Umbilical cord (tissue), 1 donor: ENCODE measurements at regions not wholly inside any gene's neighbourhood (a gene's known extent, or its start where the extent isn't known, plus 50 kb on each side); places are given as distances from the start of the nearest gene placed in this dataset.
A peak's percentile ranks its signal among the peaks of the same experiment; 100 is the strongest.

Experiments used
- DNase-seq: peaks from one replicate; pipeline ENCODE4 v3.0.0-alpha.2; 2015; ENCODE audit warnings: low spot score

DNA sequence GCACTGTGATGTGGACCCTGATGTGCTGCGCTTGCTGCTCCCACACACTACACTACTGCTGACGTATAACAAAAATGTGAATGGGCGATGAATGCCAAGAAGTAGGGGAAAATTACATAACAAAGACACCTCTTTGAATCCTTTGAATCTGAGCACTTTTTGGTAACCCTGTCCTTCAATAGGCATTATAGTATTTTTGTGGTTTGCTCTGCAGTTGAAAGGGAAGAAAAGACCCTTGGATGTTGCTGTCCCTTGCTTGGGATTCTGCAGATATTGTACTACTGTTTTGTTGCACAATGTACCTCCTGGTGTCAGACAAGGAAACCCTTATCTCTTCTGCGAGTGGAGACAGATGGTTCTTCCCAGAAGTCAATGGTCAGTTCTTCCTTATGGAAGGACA lies 124.8 kb upstream of the UBE3A start:
- DNase-seq = no peak

DNA sequence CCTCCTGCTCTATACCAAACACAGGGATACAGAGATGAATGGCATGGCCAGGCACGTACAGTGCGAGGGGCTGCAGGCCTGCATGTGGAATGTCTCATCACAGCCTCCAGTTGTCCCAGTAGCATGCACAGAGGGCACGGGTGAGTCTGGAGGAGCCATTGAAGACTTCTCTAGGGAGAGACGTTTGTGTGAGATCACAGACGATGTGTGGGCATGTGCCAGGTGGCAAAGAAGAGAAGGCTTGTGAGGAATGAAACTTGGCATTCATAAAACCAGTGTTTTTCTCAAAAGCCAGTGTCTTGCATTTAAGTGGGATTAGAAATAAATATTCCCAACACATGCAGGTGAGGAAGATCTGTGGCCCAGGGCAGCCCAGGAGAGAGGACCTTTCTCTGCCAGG lies 119.1 kb upstream of the UBE3A start:
- DNase-seq = no peak

DNA sequence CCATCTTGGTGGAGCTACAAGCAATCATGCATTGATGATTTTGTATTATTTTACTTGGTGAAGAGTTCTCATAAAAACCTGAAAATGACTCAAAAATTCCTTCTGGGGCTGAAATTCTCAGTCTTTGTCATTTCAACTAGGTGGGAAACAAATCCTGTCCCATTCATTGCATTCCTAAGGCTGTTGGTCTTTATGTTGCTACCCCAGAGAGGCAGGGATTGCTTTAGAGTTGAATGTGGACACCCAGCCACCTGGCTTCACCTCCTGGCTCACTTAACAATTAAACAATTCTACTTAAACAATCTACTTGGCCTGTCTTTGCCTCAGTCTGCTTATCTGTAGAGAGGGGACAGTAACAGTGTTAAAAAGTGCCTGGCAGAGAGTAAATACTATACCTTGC lies 117.3 kb upstream of the UBE3A start:
- no peak for DNase-seq

DNA sequence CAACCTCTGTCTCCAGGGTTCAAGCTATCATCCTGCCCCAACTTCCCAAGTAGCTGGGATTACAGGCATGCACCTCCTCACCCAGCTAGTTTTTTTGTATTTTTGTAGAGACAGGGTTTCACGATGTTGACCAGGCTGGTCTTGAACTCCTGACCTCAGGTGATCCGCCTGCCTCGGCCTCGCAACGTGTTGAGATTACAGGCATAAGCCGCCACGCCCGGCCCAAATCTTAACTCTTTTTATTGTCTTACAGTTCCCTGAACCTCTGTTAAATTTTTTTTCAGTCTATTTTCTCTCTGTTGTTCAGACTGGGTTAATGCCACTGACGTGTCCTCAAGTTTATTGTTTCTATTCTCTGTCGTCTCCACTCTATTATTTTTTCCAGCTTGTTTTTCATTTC lies 115.8 kb upstream of the UBE3A start:
- no peak for DNase-seq

DNA sequence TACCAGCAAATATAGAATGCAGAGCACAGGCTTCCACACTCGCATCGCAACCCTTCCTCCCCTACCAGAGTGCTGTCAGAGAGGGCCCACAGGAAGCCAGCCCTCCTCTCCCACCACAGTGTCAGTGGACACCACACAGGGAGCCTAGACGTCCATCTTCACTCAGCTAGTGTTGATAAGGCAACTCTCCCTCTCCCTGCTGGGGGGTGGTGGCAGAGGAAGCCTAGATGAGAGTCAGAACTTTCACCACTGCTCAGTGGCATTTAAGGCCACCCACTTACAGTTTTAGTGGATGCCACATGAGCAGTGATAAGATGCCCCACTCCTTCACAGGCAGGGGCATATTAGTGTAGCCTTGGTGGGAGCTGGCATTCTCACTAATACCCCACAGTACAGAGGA lies 109.8 kb upstream of the UBE3A start:
- DNase-seq = no peak

DNA sequence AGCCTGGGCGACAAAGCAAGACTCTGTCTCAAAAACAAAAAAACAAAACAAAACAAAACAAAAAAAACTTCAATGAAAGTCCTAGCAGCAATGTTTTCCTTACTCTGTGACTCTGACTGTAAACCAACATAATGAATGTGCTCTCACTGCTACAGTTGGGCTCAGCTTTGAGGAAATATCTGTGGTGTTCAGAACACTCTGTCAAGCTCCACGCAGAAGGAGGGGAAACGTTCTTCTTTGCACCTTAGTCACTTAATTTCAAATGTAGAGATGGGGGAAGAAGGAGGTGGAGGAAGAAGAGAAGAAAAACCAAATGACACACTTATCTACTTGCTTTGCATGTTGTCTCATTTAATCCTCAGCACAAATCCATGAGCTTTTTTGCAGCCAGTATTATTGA lies 107.1 kb upstream of the UBE3A start:
- no peak for DNase-seq

DNA sequence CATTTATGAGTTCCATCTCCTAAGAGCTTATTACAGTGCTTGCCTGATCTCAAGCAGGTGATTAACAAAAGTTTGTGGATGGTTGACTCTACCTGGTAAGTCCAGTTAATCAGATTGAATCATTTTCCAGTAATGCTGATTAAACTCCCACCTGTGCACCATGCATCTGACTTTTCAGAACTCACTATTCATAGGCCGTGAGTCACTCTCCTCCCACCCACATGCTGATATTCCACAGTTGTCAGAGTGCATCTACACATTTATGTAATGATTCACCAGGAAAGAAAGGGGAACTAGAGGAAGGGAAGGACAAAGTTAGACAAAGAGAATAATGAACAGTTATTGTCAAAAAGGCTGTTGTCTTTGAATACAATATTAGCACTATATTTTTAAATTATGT lies 106.2 kb upstream of the UBE3A start:
- no peak for DNase-seq

DNA sequence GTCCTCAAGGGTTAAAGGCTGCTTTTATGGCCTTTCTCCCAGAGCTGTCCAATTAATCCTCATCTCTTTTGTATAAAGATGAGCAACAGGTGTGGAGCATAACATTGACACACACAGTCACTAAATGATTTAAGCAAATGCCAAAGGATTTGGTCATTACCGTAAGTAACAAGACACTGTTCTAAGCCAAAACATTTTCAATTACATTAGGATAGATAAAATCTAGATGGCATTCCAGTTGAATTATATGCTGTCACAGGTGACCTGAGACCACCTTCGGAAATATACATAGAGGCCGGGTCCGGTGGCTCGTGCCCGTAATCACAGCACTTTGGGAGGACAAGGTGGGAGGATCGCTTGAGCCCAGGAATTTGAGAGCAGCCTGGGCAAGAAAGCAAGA lies 105.3 kb upstream of the UBE3A start:
- no peak for DNase-seq

DNA sequence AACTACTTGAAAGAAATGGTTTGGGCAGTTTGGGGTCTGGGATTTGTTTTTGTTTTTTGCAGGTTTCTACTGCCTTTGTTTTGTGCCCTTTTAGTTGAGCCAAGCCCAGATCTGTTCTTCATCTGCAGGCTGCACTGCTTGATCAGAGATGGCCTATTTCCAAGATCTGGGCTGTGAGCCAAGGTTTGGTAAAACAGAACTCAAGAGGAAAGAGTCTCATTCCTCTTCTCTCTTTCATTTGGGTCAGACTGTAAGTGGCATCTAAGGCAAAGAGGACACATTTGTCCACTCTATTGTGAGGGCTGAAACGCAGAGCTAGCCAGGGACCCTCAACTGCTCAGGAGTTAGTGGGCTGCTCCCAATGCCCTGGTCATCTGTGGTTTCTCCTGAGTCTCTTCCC lies 104.4 kb upstream of the UBE3A start:
- peak; percentile 90 for DNase-seq

DNA sequence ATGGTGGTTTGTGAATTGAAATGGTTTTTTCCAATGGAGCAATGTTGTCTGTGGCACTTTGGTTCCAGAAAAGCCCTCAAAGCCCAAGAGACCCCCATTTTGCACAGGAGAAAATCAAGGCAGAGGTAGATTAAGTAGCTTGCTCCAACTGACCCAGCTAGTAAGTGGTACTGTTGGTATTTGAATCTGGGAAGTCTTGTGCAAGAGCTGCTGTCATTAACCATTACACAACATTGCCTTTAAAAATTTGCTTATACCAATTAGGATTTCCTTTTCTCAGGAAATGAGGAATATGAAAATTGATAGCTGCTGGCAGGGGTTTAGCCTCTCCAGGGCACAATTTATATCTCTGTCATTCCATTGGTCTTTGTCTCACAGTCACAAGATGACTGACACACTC lies 102.4 kb upstream of the UBE3A start:
- no peak for DNase-seq

DNA sequence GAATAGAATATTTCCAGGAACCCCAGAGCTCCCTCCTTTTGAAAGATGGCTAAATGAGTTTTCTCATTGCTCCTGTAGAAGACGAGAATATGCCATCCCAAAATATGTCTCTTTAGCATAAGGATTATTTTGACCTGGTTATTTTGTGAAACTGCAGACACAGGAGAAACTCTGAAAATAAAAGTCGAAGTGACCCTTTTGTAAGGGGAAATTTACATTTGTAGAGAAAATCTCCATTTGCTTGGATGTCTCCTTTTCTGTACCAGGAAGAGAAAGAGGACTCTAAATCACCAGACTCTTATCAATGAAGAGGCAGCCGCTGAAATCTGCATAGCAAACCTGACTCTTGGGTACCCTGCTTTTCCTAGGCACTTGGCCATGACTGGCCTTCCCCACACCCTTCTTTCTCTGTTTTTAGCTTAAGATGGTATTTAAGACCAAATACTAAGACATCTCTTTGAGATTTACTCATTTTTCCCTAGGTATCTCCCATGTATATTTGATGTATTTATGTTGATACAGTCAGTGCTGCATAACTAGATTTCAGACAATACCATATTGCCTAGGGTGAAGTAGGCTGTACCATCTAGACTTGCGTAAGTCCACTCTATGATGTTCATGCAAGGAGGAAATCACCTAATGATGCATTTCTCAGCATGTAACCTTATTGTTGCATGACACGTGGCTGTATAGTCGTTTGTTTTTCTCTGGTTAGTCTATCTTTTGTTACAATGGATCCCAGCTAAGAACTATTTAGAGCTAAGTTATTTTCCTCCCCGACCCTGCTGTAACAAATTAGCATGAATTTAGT lies 98.2 kb upstream of the UBE3A start:
- DNase-seq = no peak

DNA sequence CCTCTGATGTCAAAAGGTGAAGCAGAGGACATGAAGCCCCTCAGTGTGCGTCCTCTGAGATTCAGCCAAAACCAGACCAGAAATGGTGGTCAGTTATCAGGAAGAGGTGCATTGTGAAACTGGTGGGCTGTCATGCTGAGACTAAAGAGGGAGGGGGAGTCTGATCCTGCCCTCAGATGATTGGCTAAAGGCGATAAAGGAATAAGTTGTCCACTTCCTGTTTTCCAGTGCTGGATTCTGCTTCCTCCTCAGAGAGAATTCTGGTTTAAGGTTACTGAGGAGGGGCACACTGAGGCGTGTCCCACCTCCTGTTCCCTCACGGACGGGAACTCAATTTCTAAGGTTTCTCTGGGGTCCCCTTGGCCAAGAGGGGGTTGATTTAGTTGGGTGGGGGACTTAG lies 97.0 kb upstream of the UBE3A start:
- DNase-seq = no peak

DNA sequence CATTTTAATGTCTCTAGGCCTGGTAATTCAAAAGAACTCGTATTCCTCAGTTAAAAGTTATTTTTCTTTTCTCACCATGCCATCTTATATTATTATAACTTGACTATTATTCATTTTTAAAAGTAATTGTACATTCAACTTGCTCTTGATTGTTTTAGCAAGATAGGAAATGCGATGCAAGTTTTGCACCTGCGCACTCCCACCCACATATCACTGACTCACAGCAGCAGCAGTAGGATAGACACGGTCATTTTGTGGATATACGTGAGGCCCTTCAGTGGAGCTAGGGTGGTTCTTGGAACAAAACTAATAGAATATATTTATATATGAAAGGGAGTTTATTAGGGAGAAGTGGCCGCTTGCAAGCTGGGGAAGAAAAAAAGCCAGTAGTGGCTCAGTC lies 95.5 kb upstream of the UBE3A start:
- DNase-seq = no peak

DNA sequence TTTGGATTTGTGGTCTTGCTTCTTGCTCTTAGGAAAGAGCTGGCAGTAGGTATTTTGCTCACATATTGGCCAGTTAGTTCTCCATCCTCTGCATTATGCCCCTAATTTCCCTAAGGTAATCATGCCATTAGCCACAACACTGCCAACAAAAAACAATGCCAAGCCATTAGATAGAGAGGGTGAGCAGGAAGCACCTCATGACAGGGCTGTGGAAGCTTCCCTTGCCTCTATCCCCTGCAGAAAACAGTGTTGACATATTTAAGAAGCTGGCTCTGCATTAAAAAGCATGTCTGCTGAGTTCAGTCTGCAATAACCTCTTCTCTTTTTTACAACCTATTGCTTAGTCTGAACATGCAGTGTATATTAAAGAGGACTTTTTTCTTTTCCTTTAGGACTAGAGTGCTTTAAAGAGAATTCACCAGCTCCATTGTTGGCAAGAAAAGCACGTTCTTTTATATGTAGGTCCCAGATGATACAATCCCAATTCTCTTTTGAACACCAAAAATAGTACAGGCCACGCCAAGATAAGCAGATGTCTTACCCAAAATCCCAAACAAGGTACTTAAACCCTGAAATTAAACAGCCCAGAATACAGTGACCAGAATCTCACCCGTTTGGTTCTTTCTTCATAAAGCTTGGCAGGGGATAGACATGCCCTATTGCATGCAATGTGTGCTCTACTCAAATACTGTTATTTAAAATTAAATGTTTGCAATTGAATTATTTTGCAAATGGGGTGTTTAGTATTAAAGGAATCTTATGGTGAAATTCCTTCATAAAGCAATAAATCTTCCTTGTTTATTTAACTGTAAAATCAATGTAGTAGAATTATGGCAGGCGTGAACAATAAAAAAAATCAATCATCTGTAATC lies 93.7 kb upstream of the UBE3A start:
- DNase-seq = peak; percentile 78

DNA sequence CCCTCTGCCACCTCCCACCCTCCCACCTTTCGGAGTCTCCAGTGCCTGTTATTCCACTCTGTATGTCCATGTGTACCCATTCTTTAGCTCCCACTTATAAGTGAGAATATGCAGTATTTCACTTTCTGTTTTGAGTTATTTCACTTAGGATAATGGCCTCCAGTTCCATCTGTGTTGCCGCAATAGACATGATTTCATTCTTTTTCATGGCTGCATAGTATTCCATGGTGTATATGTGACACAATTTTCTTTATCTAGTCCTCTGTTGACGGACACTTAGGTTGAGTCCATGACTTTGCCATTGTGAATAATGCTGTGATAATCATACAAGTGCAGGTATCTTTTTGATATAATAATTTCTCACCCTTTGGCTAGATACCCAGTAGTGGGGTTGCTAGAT lies 91.0 kb upstream of the UBE3A start:
- no peak for DNase-seq

DNA sequence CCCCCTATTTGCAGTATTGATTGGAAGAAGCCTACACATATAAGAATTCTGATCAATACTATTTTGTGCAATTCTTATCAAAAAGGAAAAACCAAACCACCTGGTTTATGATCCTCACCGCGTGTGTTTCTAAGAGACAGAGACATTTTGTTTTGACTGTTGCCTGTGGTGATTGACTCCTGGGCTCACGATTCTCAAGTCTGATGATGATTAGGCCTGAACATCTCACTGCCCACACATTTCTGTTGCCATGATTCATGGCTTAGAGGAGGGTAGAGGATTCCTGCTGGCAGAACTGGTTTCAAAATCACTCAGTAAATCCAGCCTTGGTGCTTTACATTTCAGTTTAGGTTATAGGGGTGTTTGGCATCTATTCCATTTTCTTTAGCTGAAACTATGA lies 88.3 kb upstream of the UBE3A start:
- DNase-seq = no peak

DNA sequence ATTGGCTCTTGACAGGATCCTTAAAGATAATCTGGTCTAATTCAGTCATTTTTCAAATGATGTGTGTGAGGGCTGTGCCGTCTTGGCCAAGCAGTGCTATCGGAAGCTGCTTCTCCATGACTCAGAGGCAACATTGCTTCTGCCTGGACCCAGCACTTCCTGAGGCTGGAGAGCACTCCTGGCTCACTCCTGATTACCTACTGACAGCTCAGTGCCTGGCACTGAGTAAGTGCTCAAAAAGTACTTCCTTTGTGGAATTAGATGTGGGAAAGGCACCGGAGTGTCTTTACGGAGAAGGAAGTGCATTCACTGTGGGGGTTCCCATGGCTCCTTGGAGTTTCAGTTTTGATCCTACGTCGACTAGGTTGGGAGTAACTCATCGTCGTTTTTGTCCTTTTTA lies 86.9 kb upstream of the UBE3A start:
- no peak for DNase-seq

DNA sequence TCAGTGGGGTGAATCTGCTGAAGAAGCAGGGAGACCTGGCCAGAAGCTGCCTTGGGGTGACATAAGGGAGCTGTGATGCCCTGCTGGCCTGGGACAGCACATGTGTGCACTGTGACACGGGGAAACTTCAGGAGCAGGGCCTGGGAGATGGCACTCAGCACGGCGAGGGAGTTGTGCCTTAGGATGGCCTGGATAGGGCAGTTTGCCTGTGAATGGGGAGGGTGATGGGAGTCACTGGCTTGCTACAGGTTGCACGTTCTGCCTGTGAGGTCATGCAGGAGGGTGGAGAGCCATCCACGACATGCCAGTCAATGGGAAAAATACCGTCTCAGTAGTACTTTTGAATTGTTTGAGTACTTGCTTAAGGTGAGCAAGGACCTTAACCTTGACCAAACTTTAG lies 76.8 kb upstream of the UBE3A start:
- DNase-seq = no peak

DNA sequence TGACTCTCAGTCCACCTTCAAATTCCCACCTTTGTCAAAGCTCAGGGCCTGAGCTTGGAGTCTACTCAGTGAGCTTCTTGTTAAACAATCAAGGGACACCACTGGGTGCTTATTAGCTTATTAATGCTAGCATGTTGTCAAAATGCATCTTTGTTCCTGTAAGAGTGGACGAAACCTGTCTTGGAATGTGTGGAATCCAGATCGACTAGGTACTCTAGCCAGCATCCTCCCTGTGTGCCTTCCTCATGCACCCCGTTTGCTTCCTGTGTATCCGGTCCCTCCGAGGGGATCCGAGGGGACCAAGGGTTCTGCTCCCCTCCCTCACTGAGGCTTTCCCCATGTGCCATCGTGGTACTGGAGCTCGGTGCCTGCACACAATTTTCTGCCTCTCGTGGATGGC lies 75.7 kb upstream of the UBE3A start:
- no peak for DNase-seq

DNA sequence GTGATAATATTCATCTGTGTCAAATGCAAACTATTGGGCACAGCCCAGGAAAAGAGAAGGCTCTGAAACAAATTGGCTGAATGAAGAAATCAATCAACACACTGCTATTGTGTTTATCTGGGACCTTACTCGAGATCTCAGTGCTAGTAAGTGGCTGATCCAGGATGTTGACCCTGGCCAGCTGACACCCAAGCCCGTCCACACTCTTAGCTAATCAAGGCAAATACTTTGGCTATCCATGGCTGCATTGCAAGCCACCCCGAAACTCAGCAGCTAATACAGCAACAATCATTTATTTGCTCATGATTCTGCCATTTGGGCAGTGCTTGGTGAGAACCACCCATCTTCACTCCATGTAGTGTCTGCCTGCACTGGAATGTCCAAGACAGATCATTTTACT lies 74.1 kb upstream of the UBE3A start:
- no peak for DNase-seq

DNA sequence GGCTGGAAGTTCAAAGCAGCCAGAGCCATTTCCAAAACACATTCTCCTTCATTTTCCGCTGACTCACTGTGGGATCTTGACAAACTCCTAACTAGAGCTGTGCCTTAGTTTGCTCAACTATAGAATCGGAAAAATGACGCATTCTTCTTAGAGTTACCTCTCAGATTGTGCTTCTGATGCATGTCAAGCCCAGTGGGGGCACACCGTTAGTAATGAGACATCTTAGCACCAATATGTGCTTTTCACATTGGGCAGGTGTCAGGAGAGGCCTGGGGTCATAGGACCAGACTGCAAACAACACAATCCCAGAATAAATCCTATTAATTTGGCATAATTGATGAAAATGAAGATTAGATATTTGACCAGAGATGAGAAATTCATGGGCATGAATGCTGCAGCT lies 71.3 kb upstream of the UBE3A start:
- DNase-seq = no peak

DNA sequence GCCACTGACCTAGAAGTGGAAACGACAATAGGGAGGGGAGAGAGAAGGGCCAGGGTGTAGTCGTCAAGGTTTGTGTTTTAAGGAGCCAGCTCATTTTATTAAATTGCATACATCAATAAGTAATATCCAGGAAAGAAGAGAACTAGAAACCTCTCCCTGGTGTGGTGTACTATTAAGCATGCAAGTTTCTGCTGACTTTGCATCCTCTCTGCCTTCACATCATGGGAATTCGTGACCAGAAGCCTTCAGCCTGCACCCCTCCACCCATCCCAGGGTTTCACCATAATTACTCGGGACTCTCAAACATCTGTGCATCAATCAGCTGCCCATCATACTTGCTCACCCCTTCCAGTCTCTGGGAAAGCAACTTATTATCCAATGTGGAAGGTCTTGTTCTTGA lies 70.9 kb upstream of the UBE3A start:
- no peak for DNase-seq

DNA sequence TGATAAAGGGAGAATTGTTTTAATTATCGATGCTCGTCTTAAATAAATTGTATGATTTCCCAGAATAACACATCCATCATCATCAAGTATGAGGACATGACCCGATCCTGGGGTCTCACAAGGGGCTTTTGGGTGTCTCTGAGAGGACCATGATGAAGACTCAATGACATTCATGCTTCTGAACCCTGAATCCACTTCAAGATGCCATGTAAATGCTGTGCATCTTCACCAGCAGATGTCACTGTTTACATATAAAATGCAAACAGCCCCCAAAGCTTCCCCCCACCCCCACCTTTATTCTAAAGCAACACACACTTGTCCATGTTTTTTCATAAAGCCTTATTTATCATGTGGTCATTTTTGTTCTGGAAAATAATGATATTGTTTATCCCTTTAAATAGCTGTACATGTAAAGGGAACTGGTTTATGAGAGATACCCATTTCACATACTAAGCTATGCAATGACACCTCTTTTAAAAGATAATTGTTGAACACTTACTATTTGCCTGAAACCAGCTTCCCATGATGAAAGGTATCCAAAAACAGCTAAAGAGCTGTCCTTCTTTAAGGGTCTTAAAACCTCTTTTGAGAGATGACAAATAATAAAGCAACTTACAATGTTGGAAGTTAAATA lies 69.7 kb upstream of the UBE3A start:
- DNase-seq = peak; percentile 47
